ENCODE measurements at regions not wholly inside any gene's neighbourhood (a gene's known extent, or its start where the extent isn't known, plus 50 kb on each side); places are given as distances from the start of the nearest gene placed in this dataset.
"Not testable (repeated sequence)": the region's sequence is repeated elsewhere in the genome, so short reads cannot be mapped to it uniquely, and the experiment has no call there.

DNA sequence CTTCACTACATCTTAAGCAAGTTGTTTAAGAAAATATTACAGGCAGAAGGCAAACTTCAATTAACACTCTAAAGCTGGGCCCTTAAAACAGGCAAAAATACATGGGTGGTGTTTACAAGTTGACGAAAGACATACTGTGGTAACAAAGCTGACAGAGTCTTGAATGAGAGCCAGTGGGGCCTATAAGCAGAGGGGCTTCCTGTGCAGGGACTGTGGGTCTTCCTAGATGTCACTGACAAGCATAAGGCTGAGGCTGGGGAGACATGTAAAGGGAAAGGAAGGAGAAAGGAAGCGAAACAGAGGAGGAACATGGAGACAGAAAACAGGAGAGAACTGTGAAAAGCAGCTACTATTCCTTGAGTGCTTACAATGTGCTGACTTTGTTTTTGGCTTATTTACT is 308.0 kb upstream of the RPS23 start:
- no peak overlapping the region for H3K4me3 ChIP-seq (ENCODE audit: low read length)
- H3K36me3 ChIP-seq (ENCODE audit: control insufficient read depth, insufficient read depth, low read length): no peaks in the 10 kb centered on the region
- H3K27ac ChIP-seq (ENCODE audit: low read length): no peak overlapping the region
- H3K4me1 ChIP-seq (ENCODE audit: control insufficient read depth, insufficient read depth, low read length): no peaks in the 10 kb centered on the region
- no peak for DNase-seq (ENCODE audit: low read depth, low spot score)
- no peaks in the 10 kb centered on the region for H3K27me3 ChIP-seq (ENCODE audit: control insufficient read depth, insufficient read depth, low read length)
- peaks cover 1% of the 10 kb centered on the region; the same call in 1 of the 2 replicates for H3K9me3 ChIP-seq (ENCODE audit: control insufficient read depth, insufficient read depth, low read length)
- WGBS (ENCODE audit: insufficient coverage, insufficient read length): no CpG with 5 or more reads among the region's 2 CpGs

GRCh38 chr5:82584631-82585030 is 306.5 kb upstream of the RPS23 start:
- no peaks in the 10 kb centered on the region for H3K27me3 ChIP-seq (ENCODE audit: control insufficient read depth, insufficient read depth, low read length)
- no peaks in the 10 kb centered on the region for H3K36me3 ChIP-seq (ENCODE audit: control insufficient read depth, insufficient read depth, low read length)
- H3K4me3 ChIP-seq (ENCODE audit: low read length): no peak overlapping the region
- H3K27ac ChIP-seq (ENCODE audit: low read length): no peak overlapping the region
- H3K9me3 ChIP-seq (ENCODE audit: control insufficient read depth, insufficient read depth, low read length): peaks cover 1% of the 10 kb centered on the region; the same call in 1 of the 2 replicates
- H3K4me1 ChIP-seq (ENCODE audit: control insufficient read depth, insufficient read depth, low read length): no peaks in the 10 kb centered on the region
- no CpG with 5 or more reads among the region's 4 CpGs for WGBS (ENCODE audit: insufficient coverage, insufficient read length)
- DNase-seq (ENCODE audit: low read depth, low spot score): no peak

DNA sequence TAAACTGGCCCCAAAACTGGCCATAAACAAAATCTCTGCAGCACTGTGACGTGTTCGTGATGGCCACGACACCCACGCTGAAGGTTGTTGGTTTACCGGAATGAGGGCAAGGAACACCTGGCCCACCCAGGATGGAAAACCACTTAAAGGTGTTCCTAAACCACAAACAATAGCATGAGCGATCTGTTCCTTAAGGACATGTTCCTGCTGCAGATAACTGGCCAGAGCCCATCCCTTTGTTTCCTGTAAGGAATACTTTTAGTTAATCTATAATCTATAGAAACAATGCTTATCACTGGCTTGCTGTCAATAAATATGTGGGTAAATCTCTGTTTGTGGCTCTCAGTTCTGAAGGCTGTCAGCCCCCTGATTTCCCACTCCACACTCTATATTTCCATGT is 305.2 kb upstream of the RPS23 start:
- H3K4me1 ChIP-seq (ENCODE audit: control insufficient read depth, insufficient read depth, low read length); DNase-seq (ENCODE audit: low read depth, low spot score); H3K4me3 ChIP-seq (ENCODE audit: low read length); H3K9me3 ChIP-seq (ENCODE audit: control insufficient read depth, insufficient read depth, low read length); H3K36me3 ChIP-seq (ENCODE audit: control insufficient read depth, insufficient read depth, low read length); H3K27ac ChIP-seq (ENCODE audit: low read length); H3K27me3 ChIP-seq (ENCODE audit: control insufficient read depth, insufficient read depth, low read length): not testable (repeated sequence)
- WGBS (ENCODE audit: insufficient coverage, insufficient read length): no CpG with 5 or more reads among the region's 6 CpGs

DNA sequence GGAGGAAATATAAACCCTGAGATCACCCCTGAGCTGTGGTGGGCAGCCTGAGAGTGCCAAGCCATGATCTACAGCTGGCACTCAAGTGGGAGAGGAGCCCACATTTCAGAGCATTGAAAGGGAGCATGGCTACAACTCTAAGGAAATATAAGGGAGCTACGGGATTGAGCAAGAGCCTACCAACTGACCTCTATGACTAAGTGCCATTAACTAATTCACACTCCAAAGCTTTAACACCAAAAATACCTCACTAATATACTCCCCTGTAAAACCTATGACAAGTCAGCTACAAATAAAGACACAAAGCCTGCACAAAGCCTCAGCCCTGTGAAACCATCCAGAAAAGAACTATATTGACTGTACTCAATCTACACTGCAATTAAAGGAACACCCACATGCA is 286.8 kb upstream of the RPS23 start:
- H3K36me3 ChIP-seq (ENCODE audit: control insufficient read depth, insufficient read depth, low read length): no peaks in the 10 kb centered on the region
- H3K4me1 ChIP-seq (ENCODE audit: control insufficient read depth, insufficient read depth, low read length): no peaks in the 10 kb centered on the region
- WGBS (ENCODE audit: insufficient coverage, insufficient read length): no CpG with 5 or more reads among the region's 1 CpG
- no peaks in the 10 kb centered on the region for H3K27me3 ChIP-seq (ENCODE audit: control insufficient read depth, insufficient read depth, low read length)
- H3K27ac ChIP-seq (ENCODE audit: low read length): no peak overlapping the region
- no peak for DNase-seq (ENCODE audit: low read depth, low spot score)
- no peak overlapping the region for H3K4me3 ChIP-seq (ENCODE audit: low read length)
- H3K9me3 ChIP-seq (ENCODE audit: control insufficient read depth, insufficient read depth, low read length): no peaks in the 10 kb centered on the region

DNA sequence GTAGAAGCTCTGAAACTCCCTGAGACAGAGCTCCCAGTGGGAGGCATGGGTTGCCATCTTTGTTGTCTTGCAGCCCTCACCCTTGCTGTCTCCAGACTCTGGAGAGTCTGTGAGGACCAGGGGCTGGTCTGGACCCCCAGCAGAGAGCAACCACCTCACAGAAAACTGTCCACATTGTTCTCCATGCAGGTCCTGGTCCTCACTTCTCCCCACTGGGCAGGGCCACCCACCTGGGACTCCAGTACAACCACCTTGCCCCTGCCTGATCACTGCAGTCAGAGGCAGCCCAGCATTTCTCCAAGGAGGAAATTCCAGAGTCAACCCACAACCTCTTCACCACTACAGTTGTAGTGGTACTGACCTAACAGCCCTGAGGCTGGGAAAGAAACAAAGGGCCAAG is 285.6 kb upstream of the RPS23 start:
- Histone ChIP-seq H3K27me3 (ENCODE audit: control insufficient read depth, insufficient read depth, low read length) (no peaks in the 10 kb centered on the region), H3K27ac (ENCODE audit: low read length) (no peak overlapping the region), H3K4me1 (ENCODE audit: control insufficient read depth, insufficient read depth, low read length) (no peaks in the 10 kb centered on the region), H3K36me3 (ENCODE audit: control insufficient read depth, insufficient read depth, low read length) (no peaks in the 10 kb centered on the region), H3K9me3 (ENCODE audit: control insufficient read depth, insufficient read depth, low read length) (no peaks in the 10 kb centered on the region), H3K4me3 (ENCODE audit: low read length) (no peak overlapping the region)
- no peak for DNase-seq (ENCODE audit: low read depth, low spot score)

DNA sequence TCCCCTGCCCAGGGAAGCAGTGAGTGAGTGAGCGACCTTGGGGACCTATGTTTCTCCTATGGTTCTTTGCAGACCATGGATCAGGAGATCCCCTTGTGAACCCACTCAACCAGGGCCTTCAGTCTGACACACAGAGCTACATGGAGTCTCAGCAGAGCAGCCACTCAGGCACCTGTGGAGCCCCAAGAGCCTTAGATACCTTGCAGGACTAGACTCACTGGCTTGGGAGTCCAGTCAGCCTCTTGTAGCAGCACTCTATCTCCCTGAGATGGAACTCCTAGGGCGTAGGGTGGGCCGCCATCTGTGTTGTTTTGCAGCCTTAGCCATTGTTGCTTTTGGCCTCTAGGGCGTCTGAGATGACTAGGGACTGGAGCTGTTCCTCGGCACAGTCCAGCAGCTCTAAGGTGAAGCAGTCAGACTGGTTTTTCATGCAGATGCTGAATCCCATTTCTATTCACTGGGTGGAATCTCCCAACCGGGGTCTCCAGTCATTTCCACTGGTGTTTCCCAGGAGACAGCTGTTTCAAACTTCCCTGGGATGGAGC is 284.6 kb upstream of the RPS23 start:
- Histone ChIP-seq H3K4me3 (ENCODE audit: low read length) (no peak overlapping the region), H3K4me1 (ENCODE audit: control insufficient read depth, insufficient read depth, low read length) (no peaks in the 10 kb centered on the region), H3K36me3 (ENCODE audit: control insufficient read depth, insufficient read depth, low read length) (no peaks in the 10 kb centered on the region), H3K27ac (ENCODE audit: low read length) (no peak overlapping the region), H3K9me3 (ENCODE audit: control insufficient read depth, insufficient read depth, low read length) (no peaks in the 10 kb centered on the region), H3K27me3 (ENCODE audit: control insufficient read depth, insufficient read depth, low read length) (no peaks in the 10 kb centered on the region)
- WGBS (ENCODE audit: insufficient coverage, insufficient read length): no CpG with 5 or more reads among the region's 6 CpGs
- DNase-seq (ENCODE audit: low read depth, low spot score): no peak

- Histone ChIP-seq H3K27me3 (ENCODE audit: control insufficient read depth, insufficient read depth, low read length) (no peaks in the 10 kb centered on the region), H3K36me3 (ENCODE audit: control insufficient read depth, insufficient read depth, low read length) (no peaks in the 10 kb centered on the region), H3K9me3 (ENCODE audit: control insufficient read depth, insufficient read depth, low read length) (no peaks in the 10 kb centered on the region), H3K4me3 (ENCODE audit: low read length) (no peak overlapping the region), H3K4me1 (ENCODE audit: control insufficient read depth, insufficient read depth, low read length) (no peaks in the 10 kb centered on the region), H3K27ac (ENCODE audit: low read length) (no peak overlapping the region)
- WGBS (ENCODE audit: insufficient coverage, insufficient read length): no CpG with 5 or more reads among the region's 2 CpGs
- DNase-seq (ENCODE audit: low read depth, low spot score): no peak
These were observed 283.6 kb upstream of the RPS23 start for GRCh38 chr5:82561797-82562196.

DNA sequence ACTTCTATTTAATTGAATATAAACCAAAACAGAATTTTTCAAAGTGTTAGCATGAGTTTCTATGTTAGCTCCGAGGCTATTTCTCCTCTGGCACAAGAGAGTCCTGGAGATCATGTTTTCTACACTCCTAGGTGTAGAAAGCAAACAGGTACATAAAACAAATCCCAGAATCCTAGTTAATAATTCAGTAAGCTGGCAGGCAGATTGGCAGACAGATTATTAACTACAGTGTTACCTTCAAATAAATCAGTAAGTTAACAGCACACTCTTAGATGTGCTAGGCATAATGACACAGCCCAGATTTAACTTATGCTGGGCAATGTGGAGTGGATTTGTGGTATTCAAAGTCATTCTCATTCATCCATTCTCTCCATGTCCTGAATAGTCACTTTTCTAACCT is 282.8 kb upstream of the RPS23 start:
- H3K27ac ChIP-seq (ENCODE audit: low read length): no peak overlapping the region
- no peaks in the 10 kb centered on the region for H3K9me3 ChIP-seq (ENCODE audit: control insufficient read depth, insufficient read depth, low read length)
- no peaks in the 10 kb centered on the region for H3K4me1 ChIP-seq (ENCODE audit: control insufficient read depth, insufficient read depth, low read length)
- H3K4me3 ChIP-seq (ENCODE audit: low read length): no peak overlapping the region
- no peak for DNase-seq (ENCODE audit: low read depth, low spot score)
- H3K36me3 ChIP-seq (ENCODE audit: control insufficient read depth, insufficient read depth, low read length): no peaks in the 10 kb centered on the region
- WGBS (ENCODE audit: insufficient coverage, insufficient read length): no CpG with 5 or more reads among the region's 1 CpG
- no peaks in the 10 kb centered on the region for H3K27me3 ChIP-seq (ENCODE audit: control insufficient read depth, insufficient read depth, low read length)

DNA sequence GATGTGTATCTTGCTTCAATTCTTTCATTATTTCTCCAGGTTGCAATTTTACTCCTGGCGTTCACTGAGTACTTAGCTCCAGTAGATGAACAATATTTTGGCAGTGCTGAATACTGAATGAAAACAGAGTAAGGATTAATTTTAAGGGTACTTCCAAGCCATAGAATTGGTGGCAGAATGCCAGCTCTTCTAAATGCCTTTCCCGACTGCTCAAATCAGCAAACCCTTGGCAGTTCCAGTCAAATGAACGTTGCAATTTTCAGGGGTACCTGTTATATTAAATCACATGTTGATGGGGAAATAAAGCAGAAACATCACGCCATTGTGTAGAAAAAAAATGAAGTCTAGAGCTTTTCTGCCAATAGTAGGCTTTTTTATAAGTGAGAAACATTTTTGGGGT is 282.4 kb upstream of the RPS23 start:
- no peak overlapping the region for H3K4me3 ChIP-seq (ENCODE audit: low read length)
- H3K27ac ChIP-seq (ENCODE audit: low read length): no peak overlapping the region
- no peaks in the 10 kb centered on the region for H3K4me1 ChIP-seq (ENCODE audit: control insufficient read depth, insufficient read depth, low read length)
- no peaks in the 10 kb centered on the region for H3K36me3 ChIP-seq (ENCODE audit: control insufficient read depth, insufficient read depth, low read length)
- no peaks in the 10 kb centered on the region for H3K27me3 ChIP-seq (ENCODE audit: control insufficient read depth, insufficient read depth, low read length)
- WGBS (ENCODE audit: insufficient coverage, insufficient read length): no CpG with 5 or more reads among the region's 4 CpGs
- no peak for DNase-seq (ENCODE audit: low read depth, low spot score)
- H3K9me3 ChIP-seq (ENCODE audit: control insufficient read depth, insufficient read depth, low read length): no peaks in the 10 kb centered on the region

- no peaks in the 10 kb centered on the region for H3K9me3 ChIP-seq (ENCODE audit: control insufficient read depth, insufficient read depth, low read length)
- DNase-seq (ENCODE audit: low read depth, low spot score): no peak
- no peaks in the 10 kb centered on the region for H3K36me3 ChIP-seq (ENCODE audit: control insufficient read depth, insufficient read depth, low read length)
- WGBS (ENCODE audit: insufficient coverage, insufficient read length): no CpG with 5 or more reads among the region's 4 CpGs
- H3K27ac ChIP-seq (ENCODE audit: low read length): no peak overlapping the region
- no peak overlapping the region for H3K4me3 ChIP-seq (ENCODE audit: low read length)
- no peaks in the 10 kb centered on the region for H3K27me3 ChIP-seq (ENCODE audit: control insufficient read depth, insufficient read depth, low read length)
- 0 out of 2 replicates have a peak, but pooled peaks cover 2% of the 10 kb centered on the region for H3K4me1 ChIP-seq (ENCODE audit: control insufficient read depth, insufficient read depth, low read length)
These were observed 273.8 kb upstream of the RPS23 start for GRCh38 chr5:82551840-82552385.

GRCh38 chr5:82551192-82551591 is 273.0 kb upstream of the RPS23 start:
- Histone ChIP-seq H3K27ac (ENCODE audit: low read length) (no peak overlapping the region), H3K9me3 (ENCODE audit: control insufficient read depth, insufficient read depth, low read length) (no peaks in the 10 kb centered on the region), H3K27me3 (ENCODE audit: control insufficient read depth, insufficient read depth, low read length) (no peaks in the 10 kb centered on the region), H3K4me1 (ENCODE audit: control insufficient read depth, insufficient read depth, low read length) (0 out of 2 replicates have a peak, but pooled peaks cover 2% of the 10 kb centered on the region), H3K4me3 (ENCODE audit: low read length) (no peak overlapping the region), H3K36me3 (ENCODE audit: control insufficient read depth, insufficient read depth, low read length) (no peaks in the 10 kb centered on the region)
- DNase-seq (ENCODE audit: low read depth, low spot score): no peak

All from iPS DF 6.9 (cell line).